Left forelimb (tissue), 1 donor: ENCODE measurements at regions not wholly inside any gene's neighbourhood (a gene's known extent, or its start where the extent isn't known, plus 50 kb on each side); places are given as distances from the start of the nearest gene placed in this dataset.

Experiments used
- DNase-seq: peaks from one replicate; pipeline ENCODE4 v3.0.0-alpha.2; 2018; ENCODE audit warnings: low spot score

GRCh38 chr2:19784456-19784855 is 117.3 kb downstream of the TTC32 start:
- peak; percentile 44 for DNase-seq

GRCh38 chr2:19783935-19784334 is 117.8 kb downstream of the TTC32 start:
- peak; percentile 41 for DNase-seq

DNA sequence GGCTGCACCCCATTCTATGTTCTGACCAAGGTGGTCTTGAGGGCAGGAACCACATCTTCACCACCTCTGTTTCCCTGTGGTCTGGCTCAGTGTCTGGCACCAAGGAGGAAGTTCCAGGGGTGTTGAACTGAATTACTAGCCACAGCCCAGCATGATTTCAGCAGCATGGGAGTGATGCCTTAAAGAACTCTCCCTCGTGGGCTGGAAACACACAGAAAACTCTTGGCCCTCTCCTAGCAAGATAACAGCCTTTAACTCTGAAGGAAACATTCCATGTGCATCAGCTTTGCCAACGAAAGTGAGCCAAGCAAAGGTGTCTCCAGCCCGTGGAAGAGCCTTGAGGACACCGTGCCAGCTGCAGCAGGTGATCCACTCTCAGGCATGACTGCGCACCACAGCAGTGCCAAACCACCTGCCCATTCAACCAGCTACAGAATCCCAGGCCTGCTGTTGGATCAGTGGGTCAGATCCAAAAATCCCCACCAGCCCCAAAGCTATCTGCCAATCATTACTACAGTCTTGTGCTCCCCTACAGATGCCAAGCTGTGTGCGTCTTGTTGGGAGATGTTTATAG is 124.8 kb downstream of the TTC32 start:
- peak; percentile 18 for DNase-seq

- peak; percentile 34 for DNase-seq
Measured at GRCh38 chr2:19775838-19776237, 125.9 kb downstream of the TTC32 start.

DNA sequence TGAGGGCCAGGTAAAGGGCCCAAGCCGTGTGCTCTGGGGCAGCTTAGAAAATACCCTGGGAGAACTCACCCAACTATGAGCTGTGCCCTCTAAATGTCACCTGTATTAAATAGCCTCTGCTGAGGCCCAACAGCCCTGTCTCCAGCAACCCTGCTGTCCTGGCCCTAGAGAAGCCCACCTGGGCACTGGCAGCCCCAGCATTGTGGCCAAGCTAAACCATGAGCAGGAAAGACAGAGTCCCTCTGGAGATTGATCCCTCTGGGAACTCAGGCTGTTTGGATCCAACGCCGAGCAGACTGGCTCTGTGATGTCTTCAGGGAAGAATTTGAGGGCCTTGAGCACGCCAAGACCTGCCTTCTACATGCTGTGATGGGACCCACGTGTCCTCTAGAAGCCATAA is 126.5 kb downstream of the TTC32 start:
- peak; percentile 37 for DNase-seq

- peak; percentile 56 for DNase-seq
Measured at GRCh38 chr2:19774805-19775176, 127.0 kb downstream of the TTC32 start.

DNA sequence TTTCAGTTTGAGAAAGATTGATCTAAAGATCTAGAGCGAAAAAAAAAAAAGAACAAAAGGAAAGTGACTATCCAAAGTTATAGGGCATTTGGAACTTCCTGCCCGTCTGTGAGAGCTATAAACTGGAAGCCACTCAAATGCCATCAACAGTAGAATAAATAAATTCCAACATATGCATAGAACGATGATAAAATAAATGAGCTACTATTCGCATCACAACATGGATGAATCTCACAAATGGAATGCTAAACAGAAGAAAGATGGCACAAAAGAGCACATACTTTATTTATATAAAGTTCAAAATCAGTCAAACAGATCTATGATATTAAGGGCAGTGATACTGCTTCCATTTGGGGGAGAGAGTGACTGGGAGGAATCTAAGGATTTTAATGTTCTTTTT is 128.8 kb downstream of the TTC32 start:
- DNase-seq: no peak

DNA sequence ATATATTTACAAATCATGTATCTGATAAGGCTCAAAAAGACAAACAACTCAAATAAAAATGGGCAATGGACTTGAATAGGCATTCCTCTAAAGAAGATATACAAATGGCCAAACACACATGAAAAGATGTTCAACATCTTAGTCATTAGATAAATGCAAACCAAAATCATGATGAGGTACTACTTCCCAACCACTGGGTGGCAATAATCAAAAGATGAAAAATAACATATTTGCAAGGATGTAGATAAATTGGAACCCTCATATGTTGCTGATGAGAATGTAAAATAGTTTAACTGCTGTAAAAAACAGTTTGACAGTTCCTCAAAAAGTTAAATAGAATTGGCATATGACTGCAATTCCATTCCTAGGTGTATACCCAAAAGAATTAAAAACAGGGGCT is 132.3 kb downstream of the TTC32 start:
- no peak for DNase-seq

- no peak for DNase-seq
Measured at GRCh38 chr2:19767899-19768298, 133.9 kb downstream of the TTC32 start.

DNA sequence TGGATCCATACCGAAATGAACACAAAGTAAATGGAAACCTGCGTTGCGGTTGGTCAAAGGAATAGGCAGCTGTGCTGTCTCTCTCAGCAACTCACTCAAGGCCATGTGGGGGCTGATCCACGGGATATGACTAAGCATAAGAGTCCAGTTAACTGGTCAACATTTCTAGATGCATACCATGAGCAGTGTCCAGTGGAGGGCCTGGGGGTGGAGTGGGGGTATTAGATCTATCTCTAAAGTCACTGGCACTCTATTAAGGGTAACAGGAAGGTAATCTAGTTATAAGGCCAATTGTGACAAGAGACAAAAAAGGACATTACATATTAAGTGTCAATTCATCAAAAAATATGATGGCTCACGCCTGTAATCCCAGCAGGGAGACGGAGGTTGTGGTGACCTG is 136.8 kb downstream of the TTC32 start:
- DNase-seq: no peak

GRCh38 chr2:19763731-19764130 is 138.1 kb downstream of the TTC32 start:
- no peak for DNase-seq

GRCh38 chr2:19762959-19763605 is 138.7 kb downstream of the TTC32 start:
- DNase-seq: no peak

- no peak for DNase-seq
Measured at GRCh38 chr2:19762142-19762541, 139.6 kb downstream of the TTC32 start.

- DNase-seq: no peak
Measured at GRCh38 chr2:19759880-19760279, 141.9 kb downstream of the TTC32 start.

DNA sequence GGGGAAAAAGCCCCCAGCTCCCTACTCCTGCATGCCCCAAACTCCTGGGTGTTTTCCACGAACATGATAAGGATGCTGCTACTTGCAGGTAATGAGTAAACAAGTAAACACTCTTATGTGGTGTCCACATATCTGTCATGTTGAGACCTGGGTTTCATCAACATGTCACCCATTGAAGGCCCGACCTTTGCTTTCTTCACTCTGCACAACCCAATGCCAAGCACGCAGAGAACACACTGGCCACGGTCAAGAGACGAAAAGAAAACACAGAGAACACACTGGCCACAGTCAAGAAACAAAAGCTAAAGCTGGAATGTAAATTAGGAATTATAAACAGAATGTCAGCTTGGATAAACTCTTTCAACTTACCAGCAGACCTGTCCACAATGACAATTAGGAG is 143.1 kb downstream of the TTC32 start:
- no peak for DNase-seq

DNA sequence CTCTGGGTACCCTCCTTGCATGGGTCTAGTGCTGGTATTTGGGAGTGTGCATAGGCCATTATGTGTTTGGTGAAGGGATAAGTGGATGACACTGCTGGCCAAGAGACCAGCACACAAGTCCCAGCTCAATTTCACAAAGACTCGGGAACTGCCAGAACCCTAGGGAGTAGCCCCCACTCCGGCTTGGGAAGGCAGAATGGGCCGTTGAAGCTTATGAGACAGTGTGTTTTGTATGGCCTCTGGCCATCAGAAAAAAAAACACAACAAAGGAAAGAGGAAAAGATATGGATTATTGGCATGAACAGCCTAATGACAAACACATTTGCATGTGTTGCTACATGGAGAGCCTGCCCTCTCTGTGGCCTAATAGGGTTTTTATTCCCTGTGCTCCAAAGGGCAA is 144.2 kb downstream of the TTC32 start:
- DNase-seq: no peak

DNA sequence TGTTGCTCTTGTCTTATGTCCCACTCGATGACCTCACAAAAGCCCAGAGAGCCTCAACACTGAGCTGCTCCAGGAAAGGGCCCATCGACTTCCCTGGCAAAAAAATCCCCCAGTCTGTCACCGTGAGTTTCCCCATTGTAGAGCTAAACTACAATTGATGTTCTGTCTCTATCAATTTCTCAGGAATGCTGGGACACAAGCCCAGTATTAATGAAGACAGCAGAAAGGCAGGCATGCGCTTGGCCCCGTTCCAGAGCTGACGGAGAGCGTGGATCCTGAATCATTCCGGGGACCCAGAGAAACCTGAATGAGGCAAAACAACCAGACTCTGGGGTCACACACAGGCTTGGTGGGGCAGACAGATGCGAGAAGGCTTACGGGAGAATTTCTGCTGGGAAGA is 146.9 kb downstream of the TTC32 start:
- DNase-seq: no peak

DNA sequence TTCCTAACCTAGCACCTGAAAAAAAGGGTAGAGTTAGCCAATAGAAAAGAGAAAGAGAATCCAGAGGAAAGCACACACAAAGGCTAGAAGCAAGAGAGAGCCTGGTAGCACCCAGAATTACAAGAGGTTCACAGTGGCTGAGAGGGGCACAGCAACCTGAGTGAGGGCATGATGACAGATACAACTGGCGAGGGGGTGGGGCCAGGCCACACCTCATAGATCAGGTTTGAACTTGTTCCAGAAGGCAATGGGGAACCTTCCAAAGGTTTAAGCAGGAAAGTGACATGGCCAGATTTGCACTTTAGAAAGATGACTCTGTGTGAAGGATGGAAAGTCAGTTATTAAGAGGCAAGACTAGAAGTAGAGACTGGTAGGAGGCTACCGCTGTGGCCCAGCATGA is 148.0 kb downstream of the TTC32 start:
- no peak for DNase-seq

DNA sequence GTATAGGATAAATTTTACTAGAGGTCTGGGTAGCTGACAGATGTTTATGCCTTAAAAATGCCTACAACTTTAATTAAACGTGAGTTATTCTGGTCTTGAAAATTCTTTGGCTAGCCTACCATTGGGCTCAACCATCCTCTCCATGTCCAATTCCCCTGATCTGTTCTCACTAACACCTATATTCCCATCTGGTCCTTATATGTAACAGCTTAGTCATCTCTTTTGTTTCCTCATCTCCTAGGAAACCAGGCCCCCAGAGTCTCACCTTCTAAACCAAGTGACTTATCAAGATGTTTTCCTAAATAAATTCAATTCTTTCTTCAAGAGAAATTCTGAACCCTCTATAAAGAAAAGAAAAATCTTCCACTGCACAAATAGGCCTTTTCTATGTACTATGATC is 148.5 kb downstream of the TTC32 start:
- DNase-seq: no peak

DNA sequence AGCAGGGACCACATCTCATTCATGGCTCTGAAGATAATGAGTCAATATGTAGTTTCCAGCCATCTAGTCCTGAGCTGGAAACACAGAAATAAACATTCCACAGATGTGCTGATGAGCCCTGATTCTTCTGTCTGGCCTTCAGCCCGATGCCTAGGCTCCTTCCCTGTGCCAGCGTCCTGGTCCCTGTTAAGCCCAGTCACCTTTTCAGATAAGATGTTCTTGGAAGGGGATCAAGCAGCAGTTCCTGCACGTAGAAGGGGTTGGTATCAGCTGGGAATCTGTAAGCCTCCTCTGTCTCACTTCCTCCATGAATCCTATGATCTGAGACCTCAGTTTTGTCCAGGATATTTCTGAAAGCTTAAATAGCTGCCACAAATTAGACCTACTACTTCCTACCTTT is 149.3 kb downstream of the TTC32 start:
- no peak for DNase-seq

- no peak for DNase-seq
Measured at GRCh38 chr2:19751631-19752030, 150.2 kb downstream of the TTC32 start.

- DNase-seq: no peak
Measured at GRCh38 chr2:19750136-19750535, 151.6 kb downstream of the TTC32 start.

DNA sequence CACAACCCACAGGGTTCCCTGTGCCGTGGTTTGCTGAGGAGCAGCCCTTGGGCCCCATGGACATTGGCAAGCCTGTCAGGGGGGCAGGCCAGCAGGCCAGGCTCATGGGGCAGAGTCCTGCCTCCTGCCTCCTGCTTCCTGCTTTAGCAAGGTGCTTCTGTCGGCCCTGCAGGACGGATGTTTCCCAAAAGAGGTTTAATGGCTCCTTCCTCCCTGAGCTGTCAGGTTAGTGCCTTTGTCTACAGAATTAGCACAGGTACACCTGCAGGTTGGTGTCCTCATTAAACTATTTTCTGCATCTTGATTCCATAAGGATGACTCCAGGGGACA is 152.3 kb downstream of the TTC32 start:
- DNase-seq: no peak

- DNase-seq: no peak
Measured at GRCh38 chr2:19748711-19749506, 152.9 kb downstream of the TTC32 start.
